NB4 (cell line): ENCODE measurements at regions not wholly inside any gene's neighbourhood (a gene's known extent, or its start where the extent isn't known, plus 50 kb on each side); places are given as distances from the start of the nearest gene placed in this dataset.

Experiments used
- DNase-seq: peaks from one replicate; pipeline ENCODE4 v3.0.0; 2010; ENCODE audit warnings: low read depth
- H3K4me3 ChIP-seq: one replicate; pipeline ENCODE4 v1.5.1; 2011; ENCODE audit warnings: mild to moderate bottlenecking, low read depth, low read length, moderate library complexity
- CTCF ChIP-seq: IDR thresholded peaks from one replicate; pipeline ENCODE4 v1.5.1; 2012; ENCODE audit warnings: low read depth, low read length
- MAX ChIP-seq: IDR thresholded peaks from 2 replicates; pipeline ENCODE4 v1.6.1; 2011; ENCODE audit warnings: low read depth, low read length
- MYC ChIP-seq: IDR thresholded peaks from 2 replicates; pipeline ENCODE4 v1.6.1; 2011; ENCODE audit warnings: low read depth, low read length
- POLR2A ChIP-seq: IDR thresholded peaks from 2 replicates; pipeline ENCODE4 v1.6.1; 2011; ENCODE audit warnings: mild to moderate bottlenecking; ENCODE audit not compliant: insufficient read length; ENCODE audit errors: extremely low read depth

GRCh38 chr12:111037047-111037446 is 116.7 kb upstream of the MYL2 start:
- TF ChIP-seq CTCF (no peak), MAX (no peak), POLR2A (no peak), MYC (no peak)
- H3K4me3 ChIP-seq = no peak overlapping the region
- DNase-seq = no peak

GRCh38 chr12:111035578-111036301 is 115.4 kb upstream of the MYL2 start:
- no peak overlapping the region for H3K4me3 ChIP-seq
- TF ChIP-seq MAX = no peak
- TF ChIP-seq POLR2A = no peak
- no peak for TF ChIP-seq MYC
- no peak for TF ChIP-seq CTCF
- DNase-seq = no peak

- no peak for DNase-seq
- no peak overlapping the region for H3K4me3 ChIP-seq
- no peak for TF ChIP-seq CTCF
- TF ChIP-seq POLR2A = no peak
- no peak for TF ChIP-seq MYC
- TF ChIP-seq MAX = no peak
Observed at GRCh38 chr12:111034886-111035577, 114.7 kb upstream of the MYL2 start.

- DNase-seq = no peak
- no peak within 1 kb of the TSS for H3K4me3 ChIP-seq
- TF ChIP-seq CTCF (no peak), MYC (no peak), MAX (no peak), POLR2A (no peak)
Observed at GRCh38 chr12:111034083-111034885, 113.9 kb upstream of the MYL2 start, which contains the start of gene CUX2. CUX2 (plus strand) TSS chr12:111034165.

GRCh38 chr12:111033281-111034082 is 113.1 kb upstream of the MYL2 start:
- no peak for TF ChIP-seq POLR2A
- TF ChIP-seq CTCF = peak; percentile 35
- no peak for TF ChIP-seq MAX
- peak; percentile 22 for DNase-seq
- H3K4me3 ChIP-seq = no peak overlapping the region
